Activated T-helper 1 cell treated with Interleukin-2 at 50 U/mL for 16 hours (primary cell): ENCODE measurements at regions not wholly inside any gene's neighbourhood (a gene's known extent, or its start where the extent isn't known, plus 50 kb on each side); places are given as distances from the start of the nearest gene placed in this dataset.
A peak's percentile ranks its signal among the peaks of the same experiment; 100 is the strongest.
"Not testable (repeated sequence)": the region's sequence is repeated elsewhere in the genome, so short reads cannot be mapped to it uniquely, and the experiment has no call there.

ENCODE experiments used
- DNase-seq: peaks from one replicate; pipeline ENCODE4 v3.0.0-alpha.2; 2020; ENCODE audit warnings: low read depth

DNA sequence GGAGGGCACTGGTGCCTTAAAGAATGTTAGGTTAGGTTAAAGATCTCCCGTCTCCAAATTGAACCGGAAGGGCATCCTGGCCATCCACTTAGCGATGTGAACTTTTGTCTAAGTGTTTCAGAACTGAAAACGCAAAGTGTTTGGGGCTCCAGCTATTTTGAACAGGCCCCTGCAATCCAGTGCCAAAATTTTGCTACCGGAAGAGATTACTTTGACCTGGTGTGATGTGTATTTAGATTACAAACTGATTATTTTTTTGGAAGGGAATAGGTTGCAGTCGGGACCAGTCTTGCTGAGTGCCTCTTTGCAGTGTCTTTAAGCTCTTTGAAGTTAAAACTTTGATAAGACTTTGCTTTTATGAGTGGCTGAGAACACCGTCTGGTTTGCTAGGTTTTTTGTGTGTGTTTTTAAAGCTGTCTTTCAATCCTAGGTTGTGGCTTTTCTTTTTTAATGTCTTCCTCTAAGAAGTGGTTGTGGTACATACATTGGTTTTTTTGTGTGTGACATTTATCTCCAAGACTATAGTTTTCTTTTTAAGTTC lies 179.6 kb downstream of the OR4M2 start:
- no peak for DNase-seq

DNA sequence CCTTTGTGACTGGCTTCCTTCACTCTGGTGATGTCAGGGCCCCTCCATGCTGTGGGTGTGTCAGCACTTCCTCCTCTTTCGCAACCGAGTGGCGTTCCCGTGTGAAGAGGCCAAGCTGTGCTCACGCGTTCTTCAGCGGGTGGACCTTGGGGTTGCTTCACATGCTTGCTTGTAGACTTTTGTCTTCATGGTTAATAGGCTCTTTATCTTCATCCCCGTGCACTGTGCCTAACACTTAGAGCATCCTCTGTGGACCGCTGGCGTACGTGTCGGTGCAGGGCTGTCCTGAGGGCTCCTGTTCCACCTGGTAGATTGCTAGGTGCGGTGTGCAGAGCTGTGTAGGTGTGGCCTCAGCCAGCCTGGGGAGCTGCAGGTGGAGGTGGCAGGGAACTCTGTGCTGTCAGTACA lies 182.3 kb downstream of the OR4M2 start:
- DNase-seq, result peak; percentile 26

DNA sequence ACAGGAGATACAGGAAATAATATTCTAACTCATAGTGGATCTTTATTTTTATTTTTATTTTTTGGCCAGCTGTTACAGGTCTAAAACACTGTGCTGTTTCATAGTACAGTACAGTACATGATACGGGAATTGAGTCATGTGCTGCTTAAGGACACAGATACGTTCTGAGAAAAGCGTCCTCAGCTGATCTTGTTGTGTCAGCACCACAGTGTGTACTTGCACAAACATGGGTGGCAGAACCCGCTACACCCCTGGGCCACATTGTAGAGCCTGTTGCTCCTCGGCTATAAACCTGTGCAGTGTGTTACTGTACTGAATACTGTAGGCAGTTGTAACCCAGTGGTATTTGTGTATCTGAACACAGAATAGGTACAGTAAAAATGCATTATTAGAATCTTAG lies 183.4 kb downstream of the OR4M2 start:
- no peak for DNase-seq

DNA sequence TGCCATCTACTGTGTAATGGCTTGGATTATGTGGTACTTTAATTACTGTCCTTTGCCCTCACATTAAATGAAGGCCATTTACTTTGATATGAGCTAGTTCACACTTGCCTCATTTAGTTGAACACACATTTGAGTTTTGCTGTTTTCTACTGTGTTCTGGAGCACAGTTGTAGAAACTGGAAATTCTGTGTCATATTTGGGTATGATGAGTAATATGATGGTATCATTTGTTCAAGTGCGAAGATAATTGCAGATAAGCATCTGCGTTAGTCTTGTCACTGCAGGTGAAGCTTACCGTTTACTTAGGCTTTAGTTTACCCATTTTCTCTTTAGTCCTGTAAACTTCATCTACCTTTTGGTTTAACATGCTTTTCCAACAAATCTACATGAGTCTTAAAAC lies 183.9 kb downstream of the OR4M2 start:
- DNase-seq, result not testable (repeated sequence)

DNA sequence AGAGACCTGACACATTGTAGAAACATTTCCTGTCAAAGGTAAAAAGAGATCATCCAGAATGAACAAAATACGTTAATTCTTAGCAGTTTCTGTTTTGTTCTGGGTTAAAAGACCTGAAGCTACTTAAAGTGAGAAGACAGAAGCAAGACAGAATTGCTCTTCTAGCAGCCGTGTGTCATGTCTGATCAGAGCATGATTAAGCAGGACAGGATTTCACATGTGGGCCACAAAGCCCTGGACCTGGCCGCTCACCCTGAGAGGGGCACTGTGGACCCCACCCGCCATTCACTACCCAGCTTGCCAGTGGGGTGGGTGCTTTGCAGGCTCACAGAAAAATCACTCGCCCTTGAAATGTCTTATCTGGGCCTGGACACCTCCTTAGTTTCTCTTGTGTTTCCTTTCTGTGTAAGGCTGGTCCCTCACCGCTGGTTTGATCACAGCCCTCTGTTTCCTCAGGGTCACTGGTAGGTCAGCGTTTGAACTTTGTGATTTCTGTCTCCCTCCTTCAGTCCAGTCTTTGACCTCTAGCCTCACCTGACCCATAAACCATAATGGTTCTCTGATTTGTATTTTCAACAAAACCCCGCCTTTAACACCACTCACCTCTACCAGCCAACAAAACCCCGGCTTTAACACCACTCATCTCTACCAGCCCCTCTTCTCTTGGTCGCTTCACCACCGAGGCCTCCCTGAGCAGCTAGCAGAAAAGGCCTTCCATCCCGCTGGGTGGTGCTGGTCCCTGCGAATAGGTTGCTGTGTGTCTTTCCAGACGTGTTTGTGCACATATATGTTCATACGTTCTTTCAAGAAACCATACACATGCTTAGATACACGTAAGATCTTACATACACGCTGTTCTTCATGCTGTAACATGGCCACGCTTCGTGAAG lies 185.0 kb downstream of the OR4M2 start:
- DNase-seq, result no peak

DNA sequence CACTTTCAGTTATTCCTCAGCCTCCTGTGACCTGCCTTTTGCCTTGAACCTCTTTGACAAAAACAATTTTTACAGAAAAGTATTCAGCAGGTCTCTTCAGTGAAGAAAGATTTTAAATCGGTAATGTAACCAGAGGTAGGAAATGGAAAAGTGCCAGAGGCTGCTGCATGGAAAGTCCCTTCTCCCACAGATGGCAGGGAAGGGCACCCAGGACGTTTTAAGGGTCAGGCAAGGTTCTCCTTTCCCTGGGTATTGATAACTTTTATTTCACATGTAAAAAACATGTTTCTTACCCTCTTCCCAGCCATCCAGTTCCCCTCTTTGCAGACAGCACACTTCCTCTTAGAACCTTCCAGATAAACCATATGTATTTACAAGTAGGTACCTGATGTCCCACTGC lies 185.6 kb downstream of the OR4M2 start:
- no peak for DNase-seq

DNA sequence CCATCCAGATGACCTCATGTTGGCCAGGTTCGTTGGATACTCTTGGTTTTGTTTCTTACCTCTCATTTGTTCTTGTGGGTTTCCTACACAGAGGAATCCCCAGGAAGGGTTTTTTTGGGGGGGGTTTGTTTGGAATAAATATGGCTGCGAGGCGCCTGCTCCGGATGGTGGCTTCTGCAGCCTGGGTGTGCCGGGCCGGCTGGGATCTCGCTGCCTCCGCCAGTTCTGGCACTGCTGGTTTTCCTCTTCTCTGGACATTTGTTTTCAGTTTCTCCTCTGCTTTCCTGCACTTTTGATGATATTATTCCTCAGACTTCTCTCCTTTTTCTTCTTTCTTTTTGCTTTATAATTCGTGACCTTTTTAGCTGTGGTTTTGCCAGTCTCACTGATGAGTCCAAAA lies 187.4 kb downstream of the OR4M2 start:
- no peak for DNase-seq

DNA sequence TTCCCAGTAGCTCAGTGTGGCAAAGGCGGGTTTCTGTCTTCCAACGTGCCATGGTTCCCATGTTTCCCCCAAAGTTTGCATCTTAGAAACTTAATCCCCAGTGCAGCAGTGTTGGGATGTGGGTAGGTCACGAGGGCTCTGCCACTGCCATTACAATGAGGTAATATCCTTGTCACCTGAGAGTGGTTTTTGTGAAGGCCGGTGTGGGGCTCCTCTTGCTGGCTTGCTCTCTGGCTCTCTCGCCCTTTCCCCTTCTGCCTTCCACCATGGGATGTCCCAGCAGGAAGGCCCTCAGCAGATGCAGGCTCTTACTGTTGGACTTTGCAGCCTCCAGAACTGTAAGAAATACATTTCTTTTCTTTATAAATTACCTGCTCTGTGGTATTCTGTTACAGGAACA lies 187.9 kb downstream of the OR4M2 start:
- DNase-seq, result not testable (repeated sequence)

DNA sequence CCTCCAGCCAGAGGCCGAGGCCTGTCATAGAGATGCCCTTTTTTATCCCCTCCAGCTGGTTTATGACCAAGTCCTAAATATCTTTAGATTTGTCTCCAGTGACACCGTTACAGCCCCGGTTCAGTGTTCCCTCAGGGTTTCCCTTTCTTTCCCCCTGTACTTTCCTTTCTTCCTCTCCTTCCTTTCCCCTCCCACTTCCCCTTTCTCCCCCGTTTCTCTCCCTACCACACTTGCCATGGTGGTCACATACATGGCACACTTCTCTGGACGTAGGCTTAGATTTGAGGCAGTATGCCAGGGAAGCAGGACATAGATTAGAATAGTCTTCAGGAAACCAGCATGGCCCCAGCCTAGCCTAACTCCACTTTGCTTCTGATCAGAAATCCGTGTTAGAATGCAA lies 188.3 kb downstream of the OR4M2 start:
- not testable (repeated sequence) for DNase-seq

DNA sequence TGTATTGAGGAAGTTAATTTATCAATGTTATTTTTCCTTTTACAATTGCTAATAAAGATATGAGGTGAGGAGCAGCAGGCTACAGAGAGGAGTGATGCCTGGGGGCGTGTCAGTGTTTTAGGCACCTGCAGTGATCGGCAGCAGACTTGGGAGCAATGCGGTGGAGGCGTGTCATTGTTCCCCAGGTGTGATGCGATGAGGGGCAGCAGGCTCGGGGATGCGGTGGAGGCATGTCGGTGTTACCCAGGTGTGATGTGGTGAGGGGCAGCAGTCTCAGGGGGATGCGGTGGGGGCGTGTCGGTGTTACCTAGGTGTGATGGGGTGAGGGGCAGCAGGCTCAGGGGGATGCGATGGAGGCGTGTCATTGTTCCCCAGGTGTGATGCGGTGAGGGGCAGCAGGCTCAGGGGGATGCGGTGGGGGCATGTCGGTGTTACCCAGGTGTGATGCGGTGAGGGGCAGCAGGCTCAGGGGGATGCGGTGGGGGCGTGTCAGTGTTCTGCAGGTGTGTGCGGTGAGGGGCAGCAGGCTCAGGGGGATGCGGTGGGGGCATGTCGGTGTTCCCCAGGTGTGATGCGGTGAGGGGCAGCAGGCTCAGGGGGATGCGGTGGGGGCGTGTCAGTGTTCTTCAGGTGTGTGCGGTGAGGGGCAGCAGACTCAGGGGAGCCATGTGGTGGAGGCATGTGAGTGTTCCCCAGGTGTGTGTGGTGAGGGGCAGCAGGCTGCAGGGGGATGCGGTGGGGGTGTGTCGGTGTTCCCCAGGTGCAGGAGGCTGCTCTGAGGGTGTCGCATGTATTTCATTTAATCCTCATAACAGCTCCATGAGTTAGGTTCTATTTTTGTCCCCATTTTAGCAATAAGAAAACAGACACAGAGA lies 186.2 kb upstream of the GOLGA6L22 start:
- not testable (repeated sequence) for DNase-seq

DNA sequence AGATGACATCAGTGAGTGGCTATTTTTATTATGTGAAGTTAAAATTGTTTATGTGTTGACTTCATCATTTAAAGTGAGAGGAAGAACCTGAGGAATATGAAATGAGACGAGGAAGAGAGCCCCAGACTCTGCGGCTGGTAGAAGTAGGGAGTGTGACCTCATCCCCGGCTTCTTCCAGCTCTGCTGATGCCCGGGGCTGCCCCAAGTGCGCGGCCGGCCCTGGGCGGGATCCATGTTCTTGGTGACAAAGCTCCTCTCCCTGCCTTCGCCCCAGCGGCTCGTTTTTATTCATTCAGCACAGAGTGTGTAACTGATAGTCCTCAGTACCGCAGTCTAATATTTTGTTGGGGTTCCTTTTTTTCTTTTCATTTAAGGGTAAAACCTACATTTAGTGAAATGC lies 185.5 kb upstream of the GOLGA6L22 start:
- DNase-seq, result not testable (repeated sequence)

DNA sequence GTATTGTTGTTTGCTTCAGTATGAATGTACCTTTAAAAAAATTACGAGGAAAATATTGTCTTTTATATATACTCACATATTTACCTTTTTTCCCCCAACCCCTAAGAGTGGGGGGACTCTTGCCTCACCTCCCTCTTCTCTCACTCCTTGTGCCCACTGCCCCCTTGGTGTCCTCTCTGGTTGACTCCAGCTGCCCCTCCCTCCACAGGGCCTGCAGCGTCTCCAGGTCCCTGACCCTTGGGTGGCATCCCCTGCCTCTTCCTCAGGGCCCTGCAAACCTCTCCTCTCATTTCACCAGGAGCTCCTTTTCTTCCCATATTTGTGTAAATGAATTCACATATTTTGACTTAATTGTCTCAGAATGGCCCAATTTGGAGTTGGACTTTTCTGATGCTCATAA lies 184.3 kb upstream of the GOLGA6L22 start:
- DNase-seq, result not testable (repeated sequence)

DNA sequence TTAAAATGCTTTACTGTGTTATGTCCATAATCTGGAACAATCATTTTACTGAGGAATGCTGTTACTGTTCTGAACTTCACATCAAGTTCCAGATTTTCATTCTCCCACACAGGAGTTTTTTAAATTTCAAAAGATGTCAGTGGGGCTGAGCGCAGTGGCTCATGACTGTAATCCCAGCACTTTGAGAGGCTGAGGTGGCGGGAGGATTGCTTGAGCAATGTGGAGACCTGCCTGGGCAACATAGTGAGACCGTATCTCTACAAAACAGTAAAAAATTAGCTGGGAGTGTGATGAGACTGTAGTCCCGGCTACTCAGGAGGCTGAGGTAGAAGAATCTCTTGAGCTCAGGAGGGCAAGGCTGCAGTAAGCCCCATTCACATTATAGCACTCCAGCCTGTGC lies 177.9 kb upstream of the GOLGA6L22 start:
- not testable (repeated sequence) for DNase-seq

DNA sequence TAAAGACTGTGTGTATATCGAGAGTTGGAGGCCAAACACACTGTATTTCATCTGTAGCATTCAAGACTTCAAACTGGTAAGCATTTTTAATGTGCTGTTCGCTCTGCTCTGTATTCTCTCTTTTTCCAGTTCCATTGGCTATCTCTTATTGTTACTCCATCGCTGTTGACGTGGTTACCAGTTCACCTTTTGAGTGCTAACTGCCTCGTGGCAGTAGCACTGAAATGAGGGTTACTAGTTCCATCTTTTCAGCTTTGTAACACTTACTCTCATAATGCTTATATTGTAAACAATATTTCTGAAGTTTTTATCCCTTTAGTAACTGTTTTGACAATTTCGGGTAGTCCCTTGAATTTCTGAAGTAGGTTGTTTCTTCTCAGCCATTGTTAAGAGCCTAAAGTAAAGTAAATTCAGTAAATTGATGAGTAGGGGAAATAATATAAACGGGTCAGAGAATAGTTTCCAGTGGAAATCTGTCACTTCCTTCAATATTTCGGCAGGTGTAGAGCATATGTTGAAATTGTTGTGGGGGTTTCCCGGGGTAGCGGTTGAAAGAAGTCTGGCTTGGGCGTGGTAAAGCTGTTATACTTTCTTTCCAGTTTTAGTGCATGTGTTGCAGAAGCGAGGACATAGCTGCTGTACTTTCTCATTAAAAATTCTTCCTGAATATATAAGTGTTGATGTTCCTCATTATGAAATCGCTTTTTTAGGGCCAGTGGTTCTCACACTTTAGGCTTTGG lies 175.7 kb upstream of the GOLGA6L22 start:
- not testable (repeated sequence) for DNase-seq

DNA sequence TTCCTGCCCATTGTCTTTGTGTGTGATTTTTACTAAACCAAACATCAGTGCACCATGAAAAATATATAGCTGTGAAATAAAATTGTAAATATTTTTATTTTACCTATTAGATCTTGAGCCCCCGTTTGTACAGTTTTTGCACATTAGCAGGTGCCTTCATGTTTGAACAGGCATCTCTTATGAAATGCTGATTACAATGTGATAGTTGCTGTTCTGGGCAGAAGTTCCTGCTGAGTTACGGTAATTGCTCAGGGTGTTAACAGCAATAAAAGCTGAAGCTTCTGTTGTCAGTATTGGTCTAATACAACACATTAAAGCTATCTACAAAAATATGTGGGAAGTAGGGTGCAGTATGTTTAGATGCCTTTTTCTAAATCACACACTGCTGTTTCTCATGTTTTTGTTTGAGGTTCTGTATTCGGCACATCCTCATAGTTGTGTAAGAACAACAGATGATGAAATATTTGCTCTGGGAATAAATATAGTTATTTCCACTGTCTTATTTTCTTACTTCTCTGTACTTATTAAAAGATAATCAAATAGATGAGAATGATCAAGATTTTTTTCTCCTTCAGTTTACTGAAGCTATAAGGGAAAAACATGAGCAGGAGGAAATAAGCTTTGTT lies 173.8 kb upstream of the GOLGA6L22 start:
- DNase-seq, result not testable (repeated sequence)

DNA sequence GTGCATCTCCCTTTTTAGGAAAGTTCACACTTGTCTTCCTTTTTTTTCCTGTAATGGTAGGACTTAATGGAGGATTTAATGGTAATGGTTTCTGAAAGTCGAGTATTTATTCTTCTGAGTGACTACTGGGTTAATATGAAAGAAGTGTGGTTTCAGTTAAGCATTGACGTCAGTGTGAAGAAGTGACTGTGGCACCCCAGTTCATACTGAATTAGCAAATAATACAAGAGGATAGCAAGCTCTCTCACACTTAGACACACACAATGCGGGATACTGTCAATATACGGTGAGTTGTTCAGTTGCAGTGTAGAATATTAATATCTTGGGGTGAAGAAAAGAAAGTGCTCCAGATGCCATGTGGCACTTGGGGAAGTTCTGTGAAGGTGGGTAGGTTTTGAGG lies 167.6 kb upstream of the GOLGA6L22 start:
- not testable (repeated sequence) for DNase-seq

DNA sequence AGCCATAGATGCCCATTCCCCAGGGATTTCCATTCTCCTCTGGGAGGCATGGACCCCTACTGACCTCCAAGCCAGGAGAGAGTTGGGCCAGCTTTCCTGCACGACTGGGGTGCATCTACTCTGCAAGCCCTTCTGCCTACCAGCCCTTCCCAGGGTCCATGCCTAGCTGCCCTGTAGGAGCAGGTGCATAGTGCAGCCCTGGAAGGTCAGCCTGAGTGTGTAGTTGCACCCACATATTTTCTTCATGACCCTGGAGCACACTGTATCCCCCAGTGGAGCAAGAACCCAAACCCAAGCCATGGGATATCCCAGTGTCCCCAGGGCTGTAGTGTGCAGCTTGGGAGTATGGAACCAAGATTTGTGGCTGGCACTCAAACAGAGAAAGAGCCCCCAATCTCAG lies 155.6 kb upstream of the GOLGA6L22 start:
- DNase-seq, result not testable (repeated sequence)
